ENCODE measurements at regions not wholly inside any gene's neighbourhood (a gene's known extent, or its start where the extent isn't known, plus 50 kb on each side); places are given as distances from the start of the nearest gene placed in this dataset.

GRCh38 chr12:74455429-74455828 is 82.2 kb upstream of the ATXN7L3B start:
- TF ChIP-seq EZH2 (IDR thresholded peaks at IDR 0.05; ENCODE audit: insufficient read depth, poor library complexity, severe bottlenecking): no peak
- no peak for TF ChIP-seq EZH2phosphoT487 (IDR thresholded peaks at IDR 0.05; ENCODE audit: insufficient read depth, low read depth)

All from GM23248 (cell line).